GM18499 (cell line): ENCODE measurements at regions not wholly inside any gene's neighbourhood (a gene's known extent, or its start where the extent isn't known, plus 50 kb on each side); places are given as distances from the start of the nearest gene placed in this dataset.
"Not testable (repeated sequence)": the region's sequence is repeated elsewhere in the genome, so short reads cannot be mapped to it uniquely, and the experiment has no call there.

Experiments
- ATAC-seq: cut with Tn5 transposase; IDR thresholded peaks from one replicate; pipeline ENCODE4 v1.9.1; 2021; ENCODE audit warnings: moderate number of reproducible peaks; ENCODE audit not compliant: insufficient read depth, unreplicated experiment

DNA sequence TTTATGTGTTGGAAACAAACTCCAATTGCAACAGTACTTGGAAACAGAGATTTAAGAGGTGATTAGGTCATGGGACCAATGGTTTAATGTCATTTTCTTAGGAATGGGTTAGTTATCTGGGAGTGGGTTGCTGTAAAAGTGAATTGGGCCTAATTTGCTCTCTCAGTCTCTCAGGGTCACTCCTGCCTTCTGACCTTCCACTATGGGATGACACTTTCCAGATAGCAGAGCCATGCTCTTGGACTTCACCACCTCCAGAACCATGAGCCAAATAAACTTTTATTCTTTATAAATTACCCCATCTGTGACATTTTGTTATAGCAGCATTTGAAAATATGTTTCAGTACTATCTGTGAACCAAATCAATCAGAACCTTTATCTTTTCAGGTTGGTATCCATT is 1509.1 kb downstream of the REEP3 start:
- ATAC-seq = no peak

DNA sequence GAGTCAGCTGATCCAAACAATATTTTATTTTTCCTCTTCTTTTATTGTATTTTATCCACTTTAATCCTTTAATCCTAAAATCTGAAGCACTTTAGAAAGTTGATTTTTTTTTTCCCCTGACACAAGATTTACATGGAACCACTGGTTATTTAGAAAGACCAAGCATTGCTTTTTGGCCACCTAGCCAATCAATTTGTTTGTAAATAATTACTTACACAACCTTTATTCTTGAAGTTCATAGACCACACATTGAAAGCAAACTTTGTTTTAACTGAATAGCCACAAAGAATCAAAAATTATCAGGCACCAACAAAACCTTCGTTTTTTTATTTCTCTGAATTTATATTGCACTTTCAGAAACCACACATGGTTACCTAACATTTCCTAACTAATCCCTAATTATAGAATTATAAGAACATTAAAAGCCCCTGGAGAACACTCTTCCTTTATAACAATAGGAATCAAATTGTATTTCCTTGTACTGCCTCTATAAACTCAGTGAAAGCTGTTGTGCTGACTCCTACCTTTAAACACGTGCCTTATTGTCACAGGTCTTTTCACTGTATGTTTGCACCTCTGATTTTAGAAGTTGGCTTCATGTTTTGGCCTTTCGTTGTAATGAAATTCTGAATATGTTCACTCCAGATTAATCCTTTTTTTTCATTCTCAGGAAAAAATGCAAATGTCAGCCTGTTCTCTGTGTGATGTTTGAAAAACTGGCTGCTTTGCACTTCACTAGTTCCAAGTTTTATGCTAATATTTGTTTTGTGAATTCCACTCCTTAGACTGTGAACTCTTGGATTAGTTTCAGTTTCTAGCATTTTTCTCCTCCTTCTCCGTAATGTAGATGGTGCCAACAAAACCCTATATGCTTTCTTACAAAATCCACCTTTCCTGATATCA is 1511.9 kb downstream of the REEP3 start:
- no peak for ATAC-seq

DNA sequence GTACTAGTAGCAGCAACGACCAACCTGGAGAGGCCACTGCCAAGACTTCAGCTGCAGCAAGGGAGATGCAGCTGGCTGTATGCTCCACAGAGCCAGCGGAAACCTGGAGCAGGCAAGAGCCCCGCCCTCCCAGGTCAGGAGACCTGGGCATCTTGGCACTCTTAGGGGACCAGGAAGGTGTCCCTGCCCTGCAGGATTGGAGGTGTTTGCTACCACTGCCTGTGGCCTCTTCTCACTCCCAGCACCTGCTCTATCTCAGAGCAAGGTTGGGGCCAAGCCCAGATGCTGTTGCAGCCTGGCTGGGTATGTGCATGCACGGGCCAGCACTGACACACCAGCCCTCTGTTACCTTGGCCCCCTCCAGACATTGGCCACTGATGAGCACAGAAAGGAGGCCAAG is 1512.8 kb downstream of the REEP3 start:
- ATAC-seq = no peak

DNA sequence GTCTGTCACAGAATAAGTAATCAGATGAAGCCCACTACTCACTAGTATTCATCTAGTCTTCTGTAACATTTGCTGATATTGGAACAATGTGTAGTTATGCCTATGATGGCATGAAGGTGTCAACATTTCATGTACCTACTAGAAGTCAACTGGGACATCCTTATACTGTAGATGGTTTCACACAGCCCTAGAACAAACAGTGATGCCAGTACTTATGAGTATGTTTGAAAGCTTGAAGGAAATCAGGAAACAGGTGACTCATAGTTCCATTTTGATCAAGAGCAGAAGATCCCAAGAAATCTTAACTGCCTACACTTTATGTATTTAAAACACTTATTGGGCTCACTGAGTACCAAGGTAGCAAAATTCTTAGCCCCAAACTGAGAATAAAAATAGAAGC is 1519.6 kb downstream of the REEP3 start:
- no peak for ATAC-seq

GRCh38 chr10:65041307-65041706 is 1520.1 kb downstream of the REEP3 start:
- ATAC-seq = no peak

GRCh38 chr10:65042496-65042895 is 1521.3 kb downstream of the REEP3 start:
- no peak for ATAC-seq

DNA sequence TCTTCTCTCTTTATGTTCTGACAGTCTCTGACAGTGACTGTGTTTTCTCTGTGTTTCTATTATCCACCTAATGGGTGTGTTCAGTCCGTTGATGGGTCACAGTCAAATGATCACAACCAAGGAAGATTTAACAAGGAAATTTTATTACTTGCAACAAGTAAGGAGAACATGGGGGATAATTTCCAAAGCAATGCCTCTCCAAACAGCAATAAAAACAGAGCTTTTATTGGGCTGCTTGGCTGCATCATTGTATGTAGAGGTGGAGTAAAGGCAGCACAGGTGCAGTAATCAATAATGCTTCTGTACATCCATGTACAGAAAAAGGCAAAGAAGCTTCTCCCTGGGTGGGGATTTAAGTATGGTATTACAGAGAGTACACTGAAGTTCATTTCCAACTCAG is 1525.6 kb downstream of the REEP3 start:
- no peak for ATAC-seq

DNA sequence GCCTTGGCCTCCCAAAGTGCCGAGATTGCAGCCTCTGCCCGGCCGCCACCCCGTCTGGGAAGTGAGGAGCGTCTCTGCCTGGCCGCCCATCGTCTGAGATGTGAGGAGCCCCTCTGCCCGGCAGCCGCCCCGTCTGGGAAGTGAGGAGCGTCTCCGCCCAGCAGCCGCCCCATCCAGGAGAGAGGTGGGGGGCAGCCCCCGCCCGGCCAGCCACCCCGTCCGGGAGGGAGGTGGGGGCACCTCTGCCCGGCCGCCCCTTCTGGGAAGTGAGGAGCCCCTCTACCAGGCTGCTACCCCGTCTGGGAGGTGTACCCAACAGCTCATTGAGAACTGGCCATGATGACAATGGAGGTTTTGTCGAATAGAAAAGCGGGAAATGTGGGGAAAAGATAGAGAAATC is 1530.9 kb downstream of the REEP3 start:
- not testable (repeated sequence) for ATAC-seq

DNA sequence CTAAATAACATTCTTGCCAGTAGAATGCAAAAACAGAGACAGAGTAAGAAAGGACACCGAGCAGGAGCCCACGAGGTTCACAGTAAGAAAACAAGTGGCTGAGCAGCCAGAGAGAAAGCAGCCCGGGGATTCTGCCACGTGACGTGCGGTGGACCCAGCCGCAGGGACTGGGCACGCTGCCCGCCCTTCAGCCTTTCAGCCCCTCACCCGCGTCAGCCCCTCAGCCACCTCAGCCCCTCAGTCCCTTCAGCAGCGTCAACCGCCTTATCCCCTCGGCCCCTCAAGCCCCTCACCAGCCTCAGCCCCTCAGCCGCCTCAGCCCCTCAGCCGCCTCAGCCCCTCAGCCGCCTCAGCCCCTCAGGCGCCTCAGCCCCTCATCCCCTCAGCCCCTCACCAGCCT is 1532.2 kb downstream of the REEP3 start:
- ATAC-seq = not testable (repeated sequence)

DNA sequence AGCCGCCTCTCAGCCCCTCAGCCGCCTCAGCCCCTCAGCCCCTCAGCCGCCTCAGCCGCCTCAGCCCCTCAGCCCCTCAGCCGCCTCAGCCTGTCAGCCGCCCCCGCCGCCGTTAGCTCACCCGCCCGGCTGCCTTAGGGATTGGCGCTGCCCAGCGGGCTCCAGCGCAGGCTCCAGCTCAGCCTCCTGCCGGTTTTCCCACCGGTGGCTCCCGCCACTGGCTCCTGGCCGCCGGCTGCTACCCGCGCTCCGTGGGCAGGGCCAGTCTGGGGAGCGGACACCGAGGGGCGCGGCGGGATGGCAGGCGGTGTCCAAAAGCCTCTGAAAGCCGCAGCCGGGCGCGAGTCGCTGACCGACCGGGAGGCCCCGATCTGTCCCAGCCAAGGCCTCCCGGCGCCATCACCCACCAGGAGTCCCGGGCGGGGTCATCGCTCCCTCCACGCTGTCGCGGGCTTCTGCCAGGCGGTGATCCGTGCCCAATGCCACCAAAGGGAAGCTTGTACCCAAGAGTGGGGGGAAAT is 1532.7 kb downstream of the REEP3 start:
- not testable (repeated sequence) for ATAC-seq

- not testable (repeated sequence) for ATAC-seq
Observed at GRCh38 chr10:65054701-65055100, 1533.5 kb downstream of the REEP3 start.

GRCh38 chr10:65065278-65065677 is 1544.1 kb downstream of the REEP3 start:
- no peak for ATAC-seq

GRCh38 chr10:65083222-65083621 is 1562.0 kb downstream of the REEP3 start:
- ATAC-seq = no peak

DNA sequence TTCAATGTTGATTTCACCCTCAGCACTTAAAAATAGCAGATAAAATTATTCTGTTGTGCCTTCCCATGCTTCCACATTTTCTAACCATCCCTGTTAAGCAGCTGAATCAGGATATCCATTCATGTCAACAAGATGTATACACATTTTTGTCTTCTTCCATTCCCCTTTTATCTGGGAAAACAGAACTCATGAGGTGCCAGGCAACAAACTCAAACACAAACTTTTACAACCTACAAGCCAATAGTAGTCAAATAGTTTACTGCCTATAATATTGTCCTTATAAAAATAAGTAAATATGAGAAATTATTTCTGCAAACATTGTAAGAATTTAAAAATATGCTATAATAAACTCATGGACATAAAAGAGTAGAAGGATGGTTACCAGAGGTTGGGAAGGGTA is 1569.8 kb downstream of the REEP3 start:
- ATAC-seq = no peak

GRCh38 chr10:65100146-65100545 is 1578.9 kb downstream of the REEP3 start:
- ATAC-seq = no peak

DNA sequence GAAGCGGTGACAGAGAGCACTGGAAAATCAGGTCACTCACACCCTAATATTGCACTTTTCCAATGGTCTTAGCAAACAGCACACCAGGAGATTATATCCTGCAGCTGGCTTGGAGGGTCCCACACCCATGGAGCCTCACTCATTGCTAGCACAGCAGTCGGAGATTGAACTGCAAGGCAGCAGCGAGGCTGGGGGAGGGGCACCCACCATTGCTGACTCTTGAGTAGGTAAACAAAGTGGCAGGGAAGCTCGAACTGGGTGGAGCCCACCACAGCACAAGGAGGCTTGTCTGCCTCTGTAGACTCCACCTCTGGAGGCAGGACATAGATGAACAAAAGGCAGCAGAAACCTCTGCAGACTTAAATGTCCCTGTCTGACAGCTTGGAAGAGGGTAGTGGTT is 1579.7 kb downstream of the REEP3 start:
- not testable (repeated sequence) for ATAC-seq

- ATAC-seq = no peak
Observed at GRCh38 chr10:65110009-65110408, 1588.8 kb downstream of the REEP3 start.

GRCh38 chr10:65111059-65111458 is 1589.9 kb downstream of the REEP3 start:
- ATAC-seq = not testable (repeated sequence)

DNA sequence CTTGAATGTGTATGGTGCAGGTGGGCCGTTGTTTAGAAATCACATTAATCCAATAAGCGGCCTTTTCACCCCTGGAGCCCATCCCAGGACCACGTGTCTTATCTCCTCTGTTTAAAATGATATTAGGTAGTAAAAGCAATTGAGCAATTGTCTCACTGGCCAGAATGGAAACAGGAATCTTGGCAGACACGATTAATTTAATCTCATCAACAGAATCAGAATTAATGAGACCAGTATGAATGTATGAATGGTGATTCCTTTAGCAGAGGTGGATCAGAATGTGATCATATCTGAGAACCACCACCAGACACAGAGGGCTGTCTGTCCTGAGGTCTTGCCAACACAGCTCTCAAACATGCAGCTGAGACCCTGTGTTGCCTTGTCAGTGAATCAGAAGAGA is 1591.4 kb downstream of the REEP3 start:
- ATAC-seq = no peak

- ATAC-seq = no peak
Observed at GRCh38 chr10:65123120-65123519, 1601.9 kb downstream of the REEP3 start.

- ATAC-seq = no peak
Observed at GRCh38 chr10:65125212-65125611, 1604.0 kb downstream of the REEP3 start.

- no peak for ATAC-seq
Observed at GRCh38 chr10:65126288-65126687, 1605.1 kb downstream of the REEP3 start.
